ENCODE measurements at regions not wholly inside any gene's neighbourhood (a gene's known extent, or its start where the extent isn't known, plus 50 kb on each side); places are given as distances from the start of the nearest gene placed in this dataset.

DNA sequence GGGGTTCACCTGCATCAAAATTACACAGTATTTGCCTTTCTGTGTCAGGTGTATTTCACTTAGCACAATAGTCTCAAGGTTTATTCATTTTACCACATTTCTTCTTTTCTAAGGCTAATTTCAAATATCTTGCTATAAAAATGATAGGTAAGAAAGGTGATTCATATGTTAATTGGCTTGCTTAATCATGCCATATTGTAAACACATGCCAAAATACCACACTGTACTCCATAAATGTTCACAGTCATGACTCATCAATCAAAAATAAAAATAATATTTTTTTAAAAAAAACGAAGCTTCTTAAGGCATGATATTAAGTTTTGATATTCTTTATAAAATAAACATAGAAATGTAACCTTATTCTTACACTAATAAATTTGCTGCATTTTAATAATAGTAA lies 947.1 kb downstream of the GRM8 start:
- Mint-ChIP-seq H3K9me3 (ENCODE audit: low read depth) (no peaks in the 10 kb centered on the region), H3K4me1 (ENCODE audit: low read depth) (peaks cover 3% of the 10 kb centered on the region), H3K4me3 (ENCODE audit: low read depth) (no peak overlapping the region), H3K27me3 (no peaks in the 10 kb centered on the region), H3K27ac (no peak overlapping the region), H3K36me3 (ENCODE audit: insufficient read depth) (no peaks in the 10 kb centered on the region)
- DNase-seq (ENCODE audit: low spot score, unreplicated experiment) = no peak
- TF ChIP-seq, protein P1, sequence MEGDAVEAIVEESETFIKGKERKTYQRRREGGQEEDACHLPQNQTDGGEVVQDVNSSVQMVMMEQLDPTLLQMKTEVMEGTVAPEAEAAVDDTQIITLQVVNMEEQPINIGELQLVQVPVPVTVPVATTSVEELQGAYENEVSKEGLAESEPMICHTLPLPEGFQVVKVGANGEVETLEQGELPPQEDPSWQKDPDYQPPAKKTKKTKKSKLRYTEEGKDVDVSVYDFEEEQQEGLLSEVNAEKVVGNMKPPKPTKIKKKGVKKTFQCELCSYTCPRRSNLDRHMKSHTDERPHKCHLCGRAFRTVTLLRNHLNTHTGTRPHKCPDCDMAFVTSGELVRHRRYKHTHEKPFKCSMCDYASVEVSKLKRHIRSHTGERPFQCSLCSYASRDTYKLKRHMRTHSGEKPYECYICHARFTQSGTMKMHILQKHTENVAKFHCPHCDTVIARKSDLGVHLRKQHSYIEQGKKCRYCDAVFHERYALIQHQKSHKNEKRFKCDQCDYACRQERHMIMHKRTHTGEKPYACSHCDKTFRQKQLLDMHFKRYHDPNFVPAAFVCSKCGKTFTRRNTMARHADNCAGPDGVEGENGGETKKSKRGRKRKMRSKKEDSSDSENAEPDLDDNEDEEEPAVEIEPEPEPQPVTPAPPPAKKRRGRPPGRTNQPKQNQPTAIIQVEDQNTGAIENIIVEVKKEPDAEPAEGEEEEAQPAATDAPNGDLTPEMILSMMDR (IDR thresholded peaks at IDR 0.05; ENCODE audit: unreplicated experiment) = no peak

DNA sequence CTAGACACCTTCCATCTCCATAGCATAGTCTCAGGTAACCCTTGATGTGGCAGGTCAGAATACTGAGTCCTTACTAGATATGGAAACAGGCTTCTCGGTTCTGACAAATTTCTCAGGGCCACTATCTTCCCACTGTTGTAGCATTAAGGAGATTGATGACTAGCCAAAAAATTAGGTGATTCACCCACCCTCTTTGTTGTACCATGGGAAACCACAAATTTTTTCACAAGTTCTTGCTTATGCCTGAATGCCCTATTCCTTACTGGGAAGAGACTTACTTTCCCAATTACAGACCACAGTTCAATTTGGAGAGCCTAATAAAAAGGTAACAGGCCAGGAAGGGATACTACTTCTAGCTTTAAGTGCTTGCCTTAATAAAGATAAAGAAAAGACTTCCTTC lies 948.8 kb downstream of the GRM8 start:
- Mint-ChIP-seq H3K36me3 (ENCODE audit: insufficient read depth) (no peaks in the 10 kb centered on the region), H3K27ac (no peak overlapping the region), H3K27me3 (no peaks in the 10 kb centered on the region), H3K4me3 (ENCODE audit: low read depth) (no peak overlapping the region), H3K4me1 (ENCODE audit: low read depth) (peaks cover 3% of the 10 kb centered on the region), H3K9me3 (ENCODE audit: low read depth) (no peaks in the 10 kb centered on the region)
- TF ChIP-seq, protein P1 (IDR thresholded peaks at IDR 0.05; ENCODE audit: unreplicated experiment) = no peak
- no peak for DNase-seq (ENCODE audit: low spot score, unreplicated experiment)

DNA sequence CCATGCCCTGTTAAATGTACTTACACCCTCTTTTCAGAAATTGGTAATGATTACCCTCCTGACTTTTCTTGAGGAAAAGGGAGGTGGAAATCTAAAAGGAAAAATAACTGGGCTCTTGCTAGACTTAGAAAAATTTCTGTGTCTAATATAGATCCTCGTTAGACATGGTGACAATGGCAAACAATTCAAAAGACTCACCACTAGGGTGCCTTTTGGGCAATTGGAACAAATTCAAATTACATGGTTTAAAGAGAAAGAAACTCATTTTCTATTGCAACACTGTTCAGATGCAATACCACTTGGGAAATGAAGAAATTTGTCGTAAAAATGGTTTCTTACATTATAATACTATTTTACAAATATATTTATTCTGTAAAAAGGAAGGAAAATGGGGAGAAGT lies 950.1 kb downstream of the GRM8 start:
- Mint-ChIP-seq H3K27ac (no peak overlapping the region), H3K27me3 (no peaks in the 10 kb centered on the region), H3K36me3 (ENCODE audit: insufficient read depth) (no peaks in the 10 kb centered on the region), H3K9me3 (ENCODE audit: low read depth) (peaks cover 3% of the 10 kb centered on the region), H3K4me1 (ENCODE audit: low read depth) (peaks cover 3% of the 10 kb centered on the region), H3K4me3 (ENCODE audit: low read depth) (no peak overlapping the region)
- DNase-seq (ENCODE audit: low spot score, unreplicated experiment) = no peak
- TF ChIP-seq, protein P1 (IDR thresholded peaks at IDR 0.05; ENCODE audit: unreplicated experiment) = no peak

DNA sequence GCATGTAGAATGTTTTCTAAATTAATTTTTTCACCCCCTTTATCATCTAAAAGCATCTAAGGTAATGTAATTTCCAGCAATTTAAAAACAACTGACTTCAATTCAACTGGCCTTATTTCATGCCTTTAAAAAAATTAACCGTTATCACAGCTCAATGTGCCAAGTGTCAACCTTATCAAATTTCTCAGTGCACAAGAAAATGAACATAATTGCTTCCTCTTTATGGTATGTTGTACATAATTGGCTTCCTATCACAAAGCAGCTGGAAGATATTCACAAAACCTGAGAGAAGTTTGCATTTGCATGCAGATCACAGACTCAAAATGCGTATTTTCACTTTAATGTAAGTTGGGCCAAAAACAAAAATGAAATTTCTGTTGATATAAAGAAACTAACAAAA lies 966.4 kb downstream of the GRM8 start:
- no peak for DNase-seq (ENCODE audit: low spot score, unreplicated experiment)
- TF ChIP-seq, protein P1 (IDR thresholded peaks at IDR 0.05; ENCODE audit: unreplicated experiment) = no peak
- Mint-ChIP-seq H3K9me3 (ENCODE audit: low read depth) (no peaks in the 10 kb centered on the region), H3K4me1 (ENCODE audit: low read depth) (no peaks in the 10 kb centered on the region), H3K27ac (no peak overlapping the region), H3K27me3 (peaks cover 18% of the 10 kb centered on the region), H3K36me3 (ENCODE audit: insufficient read depth) (no peaks in the 10 kb centered on the region), H3K4me3 (ENCODE audit: low read depth) (no peak overlapping the region)

DNA sequence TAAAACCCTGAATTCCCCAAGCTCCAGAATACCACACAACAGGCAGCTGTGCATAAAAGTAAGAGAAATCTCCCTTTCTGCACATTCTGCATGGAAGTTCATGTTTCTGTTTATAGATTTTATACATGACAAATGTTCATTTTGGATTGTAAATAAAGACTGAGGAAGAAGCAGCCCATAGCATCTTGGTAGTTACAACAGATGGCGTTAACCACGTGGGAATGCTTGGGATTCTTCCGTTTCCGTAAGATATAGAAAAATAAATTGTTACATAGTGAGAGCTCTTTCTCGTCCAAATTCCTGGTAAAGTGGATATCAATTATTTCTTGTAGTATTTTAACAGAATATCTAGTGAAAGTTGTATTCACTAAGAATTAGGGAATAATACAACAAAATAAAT lies 1016.5 kb downstream of the GRM8 start:
- H3K27me3 Mint-ChIP-seq = peaks cover 11% of the 10 kb centered on the region
- H3K4me1 Mint-ChIP-seq (ENCODE audit: low read depth) = no peaks in the 10 kb centered on the region
- TF ChIP-seq, protein P1 (IDR thresholded peaks at IDR 0.05; ENCODE audit: unreplicated experiment) = no peak
- peaks cover 4% of the 10 kb centered on the region for H3K9me3 Mint-ChIP-seq (ENCODE audit: low read depth)
- no peaks in the 10 kb centered on the region for H3K36me3 Mint-ChIP-seq (ENCODE audit: insufficient read depth)
- H3K4me3 Mint-ChIP-seq (ENCODE audit: low read depth) = no peak overlapping the region
- no peak for DNase-seq (ENCODE audit: low spot score, unreplicated experiment)
- no peak overlapping the region for H3K27ac Mint-ChIP-seq

Data from progenitor cell of endocrine pancreas (in vitro differentiated cells).